NCI-H1417 treated with DMSO at 0.1 percent for 48 hours (cell line): ENCODE measurements at regions not wholly inside any gene's neighbourhood (a gene's known extent, or its start where the extent isn't known, plus 50 kb on each side); places are given as distances from the start of the nearest gene placed in this dataset.
"Not testable (repeated sequence)": the region's sequence is repeated elsewhere in the genome, so short reads cannot be mapped to it uniquely, and the experiment has no call there.

Experiments used
- DNase-seq: peaks from one replicate; lab custom pipeline; 2025; lab: John Stamatoyannopoulos, UW

DNA sequence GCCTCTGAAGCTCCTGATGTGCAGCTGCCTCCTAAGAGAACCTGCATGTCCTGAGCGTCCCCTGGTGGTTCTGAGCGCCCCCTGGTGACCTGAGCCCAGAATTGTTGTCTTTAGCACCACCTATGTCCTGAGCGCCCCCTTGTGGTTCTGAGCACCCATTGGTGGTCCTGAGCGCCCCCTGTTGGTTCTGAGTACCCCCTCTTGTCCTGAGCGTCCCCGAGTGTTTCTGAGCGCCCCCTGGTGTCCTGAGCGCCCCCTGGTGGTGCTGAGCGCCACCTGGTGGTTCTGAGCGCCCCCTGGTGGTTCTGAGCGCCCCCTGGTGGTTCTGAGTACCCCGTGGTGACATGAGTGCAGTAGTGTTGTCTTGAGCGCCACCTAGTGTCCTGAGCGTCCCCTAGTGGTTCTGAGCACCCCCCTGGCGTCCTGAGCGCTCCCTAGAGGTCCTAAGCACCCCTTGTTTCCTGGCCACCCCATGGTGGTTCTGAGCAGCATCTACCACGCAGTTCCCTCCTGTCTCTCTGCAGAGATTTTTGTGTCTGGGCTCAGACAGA, 782.5 kb downstream of the TMEM121 start:
- DNase-seq: no peak

DNA sequence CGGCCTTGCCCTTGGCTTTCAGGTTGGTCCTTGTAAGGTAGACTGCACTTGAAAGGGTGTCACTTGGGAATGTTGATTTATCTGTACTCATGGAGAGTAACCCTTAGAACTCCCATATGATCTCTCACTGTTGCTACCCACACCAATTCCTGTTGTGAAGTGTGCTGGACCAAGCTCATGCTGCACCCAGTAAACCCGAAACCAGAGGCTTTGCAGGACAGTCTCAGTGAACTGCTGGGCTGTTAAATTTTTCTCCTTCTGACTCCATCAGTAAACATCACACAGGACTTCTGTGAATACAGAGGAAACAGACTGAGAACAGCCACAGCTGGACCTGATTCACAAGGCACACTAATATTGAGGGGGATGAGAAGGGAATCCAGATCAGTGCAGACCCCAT, 783.0 kb downstream of the TMEM121 start:
- DNase-seq: no peak

DNA sequence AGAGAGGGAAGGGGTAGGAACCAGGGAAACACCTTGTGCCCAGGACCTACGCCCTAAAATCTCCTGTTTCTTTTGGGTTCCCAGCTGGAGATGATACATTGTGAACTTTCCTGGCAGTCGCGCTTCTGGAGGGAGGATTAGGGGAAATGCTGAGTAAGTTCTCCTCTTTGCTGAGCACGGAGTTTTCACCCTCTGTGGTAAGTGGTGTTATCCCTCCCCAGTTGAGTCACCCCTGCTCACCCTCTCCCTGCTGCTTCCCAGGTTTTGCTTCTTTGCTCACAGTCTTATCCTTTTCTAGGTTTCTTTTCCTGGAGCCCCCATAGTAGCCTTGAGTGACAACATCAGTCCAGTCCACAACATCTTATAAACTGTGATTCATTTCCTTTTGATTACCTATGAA, 789.1 kb downstream of the TMEM121 start:
- no peak for DNase-seq

DNA sequence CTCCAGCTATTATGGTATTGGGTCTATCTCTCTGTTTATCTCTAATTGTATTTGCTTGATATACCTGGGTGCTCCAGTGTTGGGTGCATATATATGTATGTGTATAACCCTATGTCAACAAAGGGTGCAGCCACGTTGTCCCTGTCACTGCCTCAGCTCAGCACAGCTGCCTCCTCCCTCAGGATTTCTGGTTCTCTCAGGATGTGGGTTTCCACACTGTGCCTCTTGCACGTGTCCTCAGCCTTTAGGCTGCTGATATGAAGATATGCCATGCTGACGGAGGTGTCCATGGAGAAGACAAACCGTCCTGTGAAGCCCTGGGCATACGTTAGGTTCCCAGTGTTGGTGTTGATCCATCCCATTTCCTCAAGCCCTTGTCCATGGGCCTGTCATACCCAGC, 791.2 kb downstream of the TMEM121 start:
- no peak for DNase-seq

DNA sequence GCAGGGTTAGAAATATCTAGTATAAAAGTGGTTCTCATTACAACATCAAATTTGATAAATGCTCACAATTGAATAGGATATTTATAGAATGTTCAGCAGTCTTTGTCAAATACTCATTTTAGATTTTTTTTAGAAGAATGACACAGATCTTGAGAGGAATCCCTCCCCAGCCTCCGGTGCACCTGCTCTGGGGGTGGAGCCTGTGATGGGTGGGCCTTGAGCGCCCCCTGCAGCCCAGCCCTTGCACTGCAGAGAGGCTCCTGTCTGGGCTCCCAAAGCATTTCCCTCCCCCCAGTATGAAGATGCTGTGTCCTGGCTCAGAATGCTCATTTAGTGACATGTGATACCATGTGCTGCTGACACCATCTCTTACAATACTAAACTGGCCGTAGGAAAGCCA, 792.3 kb downstream of the TMEM121 start:
- DNase-seq: no peak

DNA sequence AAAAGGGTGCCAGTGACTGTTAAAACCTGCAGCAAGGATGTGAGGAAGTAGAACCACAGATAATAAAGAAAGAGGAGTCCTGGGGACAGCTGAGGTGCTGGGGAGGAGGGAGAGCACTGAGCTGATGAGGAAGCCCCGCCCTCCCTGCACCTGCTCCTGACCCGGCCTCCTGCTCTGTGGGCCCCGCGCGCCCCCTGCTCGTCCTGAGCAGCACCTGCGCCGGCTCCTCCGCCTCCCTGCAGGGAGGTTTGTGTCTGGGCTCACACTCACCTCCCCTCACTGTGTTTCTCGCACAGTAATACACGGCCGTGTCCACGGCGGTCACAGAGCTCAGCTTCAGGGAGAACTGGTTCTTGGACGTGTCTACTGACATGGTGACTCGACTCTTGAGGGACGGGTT, 797.6 kb downstream of the TMEM121 start:
- not testable (repeated sequence) for DNase-seq

DNA sequence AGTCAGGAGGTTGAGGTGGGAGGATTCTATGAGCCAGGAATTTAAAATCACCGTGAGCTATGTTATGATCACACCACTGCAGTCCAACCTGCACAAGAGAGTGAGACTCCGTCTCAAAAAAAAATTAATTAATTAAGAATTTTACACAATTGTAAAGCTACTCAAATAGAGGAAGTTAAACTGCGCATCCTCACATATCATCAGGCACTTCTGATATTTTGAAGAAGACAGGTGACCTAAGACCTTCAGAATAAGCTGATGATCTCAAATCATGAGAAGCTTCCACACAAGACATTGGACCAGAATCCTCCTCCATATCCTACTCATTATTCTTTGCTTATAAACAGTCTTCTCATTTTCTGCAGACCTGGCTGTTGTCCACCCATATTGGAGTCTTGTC, 800.9 kb downstream of the TMEM121 start:
- DNase-seq: no peak

DNA sequence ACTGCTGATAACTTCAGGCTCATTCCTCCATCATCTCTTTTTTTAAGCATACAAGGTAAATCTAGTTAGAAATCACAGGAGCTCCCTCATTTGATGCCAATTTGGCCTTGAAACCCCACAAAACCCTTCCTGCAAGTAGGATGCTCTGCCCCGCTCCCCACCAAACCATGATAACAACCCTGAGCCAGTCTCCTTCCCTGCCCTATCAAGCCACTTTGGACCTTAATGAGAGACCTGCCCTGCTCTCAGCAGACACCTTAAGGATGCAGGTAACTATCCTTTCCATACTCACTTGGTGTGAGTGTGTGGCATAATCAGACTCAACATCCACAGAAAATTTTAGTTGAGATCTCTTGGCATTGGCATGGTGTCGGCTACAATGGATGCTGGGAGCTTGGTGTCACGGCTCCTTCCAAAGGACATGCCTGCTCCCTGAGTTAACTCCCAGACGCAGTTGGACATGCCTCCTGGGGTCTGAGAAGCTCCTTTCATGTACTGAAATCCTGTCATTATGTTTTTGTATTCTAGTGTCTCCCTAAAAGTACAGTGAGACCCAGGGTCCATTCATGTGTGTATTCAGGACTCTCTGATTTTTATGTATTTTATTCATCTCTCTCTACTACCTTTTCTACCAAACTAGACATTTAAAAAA, 801.4 kb downstream of the TMEM121 start:
- DNase-seq: not testable (repeated sequence)

DNA sequence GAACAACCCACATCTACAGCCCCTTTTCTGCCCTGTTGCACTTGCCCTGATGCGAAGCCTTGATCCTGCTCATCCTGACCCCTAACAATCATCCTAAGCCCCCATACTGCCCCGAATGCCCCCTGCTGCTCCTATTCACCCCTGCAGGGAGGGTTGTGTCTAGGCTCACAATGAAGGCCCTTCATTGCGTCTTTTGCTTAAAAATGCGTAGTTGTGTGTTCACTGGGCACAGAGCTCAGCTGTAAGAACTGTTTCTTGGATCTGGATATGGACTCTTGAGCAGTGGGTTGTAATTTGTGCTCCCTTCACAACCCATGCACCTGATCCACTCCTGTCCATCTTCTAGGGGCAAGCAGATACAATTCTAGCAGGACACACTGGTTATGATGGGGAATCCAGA, 802.9 kb downstream of the TMEM121 start:
- DNase-seq: not testable (repeated sequence)

DNA sequence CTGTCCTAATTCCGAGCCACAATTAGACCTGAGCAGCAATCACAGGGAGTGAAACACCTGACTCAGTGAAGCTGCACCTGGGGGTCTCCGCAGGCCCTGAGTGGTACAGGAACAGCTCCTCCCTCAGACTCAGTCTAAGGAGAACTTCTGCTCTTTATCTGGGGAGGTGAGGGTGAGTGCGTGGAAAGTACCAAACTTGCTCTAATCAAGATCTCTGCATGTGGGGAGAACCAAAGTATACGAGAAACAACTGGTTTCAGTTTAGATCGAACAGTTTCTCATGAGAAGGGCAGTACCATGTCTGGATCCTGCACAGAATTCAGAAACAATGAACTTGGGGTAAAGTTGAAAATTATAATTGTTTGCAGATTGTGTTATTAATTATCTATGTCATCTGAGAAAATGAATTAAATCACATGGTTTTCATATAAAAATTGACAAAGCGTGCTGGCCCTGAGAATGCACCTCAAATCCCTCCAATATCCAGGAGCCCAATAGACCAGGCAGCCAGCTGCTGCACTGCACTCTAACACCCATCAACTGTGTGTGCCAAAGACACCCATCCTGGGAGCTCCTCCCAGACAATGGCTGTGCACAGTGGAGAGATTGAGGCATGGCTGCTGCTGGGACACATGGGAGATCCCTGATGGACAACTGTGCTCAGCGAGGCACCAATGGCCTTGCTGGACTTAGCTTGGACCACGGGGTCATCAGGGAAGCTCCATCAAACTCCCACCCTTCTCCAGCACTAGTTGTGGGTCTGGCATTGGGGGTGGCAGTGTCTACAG, 803.8 kb downstream of the TMEM121 start:
- DNase-seq: not testable (repeated sequence)

DNA sequence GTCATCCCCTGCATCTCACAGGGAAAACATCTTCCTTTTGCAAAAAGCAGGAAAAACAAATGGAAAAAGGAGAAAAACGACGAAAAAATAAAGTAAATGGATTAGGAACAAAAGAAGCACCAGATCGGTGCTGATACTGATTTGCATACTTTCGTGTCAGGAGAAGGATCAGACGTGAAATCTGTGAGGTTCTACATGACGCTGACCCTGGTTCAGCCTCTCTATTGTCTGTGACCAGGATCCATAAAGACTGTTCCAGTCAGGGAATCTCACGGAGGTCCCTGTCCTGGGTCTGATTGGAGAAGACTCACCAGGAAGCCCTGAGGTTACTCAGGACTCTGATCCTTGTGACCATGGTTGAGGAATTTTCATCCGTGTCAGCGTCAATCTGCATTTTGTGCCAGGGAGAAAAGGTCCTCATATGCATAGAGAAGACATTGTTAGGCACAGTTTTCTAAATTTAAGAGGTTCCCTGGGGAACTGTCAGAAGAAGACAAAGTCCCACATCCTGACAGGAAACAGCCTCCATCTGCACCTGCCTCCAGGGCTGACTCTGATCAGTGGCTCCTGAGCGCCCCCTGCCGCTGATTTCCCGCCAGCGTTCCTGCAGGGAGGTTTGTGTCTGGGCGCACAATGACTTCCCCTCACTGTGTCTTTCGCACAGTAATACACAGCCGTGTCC, 808.2 kb downstream of the TMEM121 start:
- not testable (repeated sequence) for DNase-seq

DNA sequence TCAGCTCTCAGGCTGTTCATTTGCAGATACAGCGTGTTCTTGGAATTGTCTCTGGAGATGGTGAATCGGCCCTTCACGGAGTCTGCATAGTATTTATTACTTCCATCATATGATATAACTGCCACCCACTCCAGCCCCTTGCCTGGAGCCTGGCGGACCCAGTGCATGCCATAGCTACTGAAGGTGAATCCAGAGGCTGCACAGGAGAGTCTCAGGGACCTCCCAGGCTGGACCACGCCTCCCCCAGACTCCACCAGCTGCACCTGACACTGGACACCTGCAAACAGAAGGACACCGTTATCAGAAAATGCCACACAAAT, 808.7 kb downstream of the TMEM121 start:
- not testable (repeated sequence) for DNase-seq

DNA sequence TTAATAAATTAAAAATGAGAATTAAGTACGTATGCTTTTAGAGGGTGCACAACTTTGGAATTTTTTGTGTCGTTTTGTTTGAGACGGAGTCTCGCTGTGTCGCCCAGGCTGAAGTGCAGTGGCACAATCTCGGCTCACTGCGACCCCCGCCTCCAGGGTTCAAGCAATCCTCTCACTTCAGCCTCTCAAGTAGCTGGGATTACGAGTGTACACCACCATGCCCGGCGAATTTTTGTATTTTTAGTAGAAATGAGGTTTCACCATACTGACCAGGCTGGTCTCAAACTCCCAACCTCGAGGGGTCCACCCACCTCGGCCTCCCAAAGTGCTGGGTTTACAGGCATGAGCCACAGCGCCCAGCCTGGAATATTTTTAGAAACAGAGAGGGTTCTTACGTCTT, 812.4 kb downstream of the TMEM121 start:
- DNase-seq: not testable (repeated sequence)

DNA sequence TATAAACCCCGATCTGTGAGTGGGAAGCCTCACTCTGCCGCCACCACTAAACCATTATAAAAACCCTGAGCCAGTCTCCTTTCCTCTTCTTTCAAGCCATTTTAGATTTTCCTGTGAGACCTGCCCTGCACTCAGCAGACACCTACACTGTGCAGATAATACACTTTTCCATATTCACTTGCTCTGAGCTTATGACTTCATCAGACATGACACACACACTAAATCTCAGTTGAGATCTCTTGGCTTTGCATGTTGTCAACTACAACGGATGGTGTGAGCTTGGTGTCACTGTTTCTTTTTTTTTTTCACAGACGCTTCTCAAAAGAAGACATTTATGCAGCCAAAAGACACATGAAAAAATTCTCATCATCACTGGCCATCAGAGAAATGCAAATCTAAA, 814.3 kb downstream of the TMEM121 start:
- not testable (repeated sequence) for DNase-seq

DNA sequence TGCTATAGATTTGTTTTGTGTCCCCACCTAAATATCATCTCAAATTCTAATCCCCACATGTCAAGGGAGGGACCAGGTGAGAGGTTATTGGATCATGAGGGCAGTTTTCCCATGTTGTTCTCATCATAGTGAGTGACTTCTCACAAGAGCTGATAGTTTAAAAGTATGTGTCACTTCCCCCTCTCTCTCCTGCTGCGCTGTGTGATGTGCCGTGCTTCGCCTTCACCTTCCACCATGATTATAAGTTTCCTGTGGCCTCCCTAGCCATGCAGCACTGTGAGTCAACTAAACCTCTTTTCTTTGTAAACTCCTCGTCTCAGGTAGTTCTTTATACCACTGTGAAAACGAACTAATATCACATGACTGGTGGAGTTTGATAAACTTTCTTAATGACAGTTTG, 814.8 kb downstream of the TMEM121 start:
- not testable (repeated sequence) for DNase-seq

DNA sequence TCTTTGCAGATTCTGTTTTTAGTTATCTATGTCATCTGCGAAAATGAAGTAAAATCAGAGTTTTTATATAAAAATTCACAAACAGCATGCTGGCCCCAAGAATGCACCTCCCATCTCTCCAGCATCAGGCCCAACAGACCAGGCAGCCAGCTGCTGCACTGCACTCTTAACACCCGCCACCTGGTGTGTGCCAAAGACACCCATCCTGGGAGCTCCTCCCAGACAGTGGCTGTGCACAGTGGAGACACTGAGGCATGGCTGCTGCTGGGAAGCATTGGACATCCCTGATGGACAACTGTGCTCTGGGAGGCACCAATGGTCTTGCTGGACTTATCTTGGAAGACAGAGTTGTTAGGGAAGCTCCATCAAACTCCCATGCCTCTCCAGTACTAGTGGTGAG, 817.2 kb downstream of the TMEM121 start:
- DNase-seq: no peak

DNA sequence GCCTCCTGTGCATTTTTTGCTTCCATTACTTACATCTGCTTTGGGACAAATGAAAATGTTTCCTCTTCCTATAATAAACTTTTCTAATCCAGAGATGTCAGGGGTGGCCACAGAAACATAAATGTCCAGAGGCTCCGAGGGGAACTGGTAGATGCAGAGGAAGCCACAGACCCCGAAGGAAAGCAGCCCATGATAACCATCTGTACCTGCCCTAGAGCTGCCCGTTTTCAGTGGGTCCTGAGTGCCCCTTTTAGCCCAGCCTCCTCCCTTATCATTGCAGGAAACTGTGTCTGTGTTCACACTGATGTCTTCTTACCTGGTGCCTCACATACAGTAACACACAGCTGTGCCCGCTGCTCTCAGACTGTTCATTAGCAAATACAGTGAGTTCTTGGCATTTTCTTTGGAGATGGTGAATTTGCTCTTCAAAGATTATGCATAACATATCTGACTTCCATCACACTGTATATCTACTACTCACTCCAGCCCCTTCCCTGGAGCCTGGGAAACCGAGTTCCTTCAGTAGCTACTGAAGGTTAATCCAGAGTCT, 817.8 kb downstream of the TMEM121 start:
- not testable (repeated sequence) for DNase-seq

DNA sequence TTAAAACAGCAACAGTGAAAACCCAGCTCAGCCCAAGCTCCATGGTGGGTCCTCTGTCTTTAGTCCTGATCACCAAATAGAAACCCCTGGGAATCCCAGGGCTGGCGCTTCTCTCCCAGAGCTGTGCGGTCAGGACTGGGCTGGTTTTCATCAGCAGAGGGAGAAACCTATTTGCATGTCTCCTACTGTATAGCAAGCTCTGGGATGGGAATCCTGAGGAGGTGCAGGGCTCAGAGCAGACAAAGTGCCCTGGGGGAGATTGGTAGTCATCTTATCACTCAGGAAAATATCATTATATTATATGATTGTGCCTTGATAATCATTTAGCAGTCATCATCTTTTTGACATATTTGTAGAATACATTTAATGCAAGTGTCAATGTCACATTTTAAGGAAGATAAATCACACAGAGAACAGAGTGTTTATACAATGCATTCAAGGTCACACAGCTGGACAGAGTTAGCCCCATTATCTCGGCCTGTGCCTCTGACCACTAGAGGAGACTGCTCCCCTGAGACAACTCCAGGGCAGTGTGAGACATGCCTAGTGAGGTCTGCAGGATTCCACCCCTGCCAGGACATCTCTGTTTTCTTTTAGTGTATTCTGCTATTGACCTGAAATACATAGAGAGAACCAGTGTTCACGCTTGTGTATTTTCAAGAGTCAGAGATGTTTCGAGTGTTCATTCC, 818.6 kb downstream of the TMEM121 start:
- not testable (repeated sequence) for DNase-seq

DNA sequence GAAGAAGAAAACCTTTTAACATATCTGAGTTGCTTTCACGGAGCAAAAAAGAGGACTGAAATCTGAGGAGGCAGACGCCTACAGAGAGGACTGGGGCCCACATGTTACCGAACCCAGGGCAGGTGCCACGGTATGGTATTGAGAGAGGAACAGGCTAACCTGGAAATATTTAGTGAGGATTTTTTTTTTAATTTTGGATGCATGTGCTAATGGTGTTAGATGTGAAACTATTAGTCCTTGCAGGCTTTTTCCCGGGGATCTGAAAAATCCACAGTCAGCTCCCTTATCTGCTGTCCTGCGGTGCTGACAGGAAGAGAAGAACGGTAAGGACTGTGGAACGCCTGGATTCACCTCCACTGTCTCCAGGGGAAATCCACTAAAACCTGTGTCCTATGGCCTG, 819.7 kb downstream of the TMEM121 start:
- DNase-seq: no peak

DNA sequence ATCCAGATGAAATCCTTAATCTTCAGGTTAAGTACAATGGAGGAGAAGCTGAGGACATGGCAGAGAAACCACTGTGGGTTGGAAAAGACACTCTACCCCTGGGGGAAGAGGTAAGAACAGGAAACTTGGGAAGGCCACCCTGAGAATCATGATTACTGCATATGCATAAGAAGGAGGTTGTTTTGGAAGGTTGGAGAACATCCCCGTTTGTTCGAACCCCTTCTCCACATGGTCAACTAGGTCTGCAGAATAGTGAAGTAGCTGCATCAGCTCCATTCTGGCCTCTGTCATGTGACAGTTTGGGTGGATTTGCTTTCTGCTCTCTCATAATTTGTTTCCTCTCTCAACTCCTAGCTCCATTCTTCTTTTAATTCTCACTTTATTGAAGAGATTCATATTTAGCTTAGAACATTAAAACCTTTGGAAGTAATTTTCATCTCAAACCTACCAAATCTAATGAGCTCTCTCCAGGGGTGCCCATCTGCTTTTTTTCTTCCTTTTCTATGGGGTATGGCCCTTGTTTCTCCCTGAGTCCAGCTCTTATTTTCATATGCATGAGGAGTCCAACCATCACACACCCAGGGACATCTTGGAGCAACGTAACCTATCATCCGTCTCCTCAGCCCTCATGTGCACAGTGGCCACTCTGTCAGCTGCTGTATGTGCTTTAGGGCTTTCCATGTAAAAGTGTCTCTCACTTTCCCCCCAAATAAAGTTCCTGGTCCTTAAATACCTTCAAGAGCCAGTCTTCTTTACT, 820.3 kb downstream of the TMEM121 start:
- no peak for DNase-seq

DNA sequence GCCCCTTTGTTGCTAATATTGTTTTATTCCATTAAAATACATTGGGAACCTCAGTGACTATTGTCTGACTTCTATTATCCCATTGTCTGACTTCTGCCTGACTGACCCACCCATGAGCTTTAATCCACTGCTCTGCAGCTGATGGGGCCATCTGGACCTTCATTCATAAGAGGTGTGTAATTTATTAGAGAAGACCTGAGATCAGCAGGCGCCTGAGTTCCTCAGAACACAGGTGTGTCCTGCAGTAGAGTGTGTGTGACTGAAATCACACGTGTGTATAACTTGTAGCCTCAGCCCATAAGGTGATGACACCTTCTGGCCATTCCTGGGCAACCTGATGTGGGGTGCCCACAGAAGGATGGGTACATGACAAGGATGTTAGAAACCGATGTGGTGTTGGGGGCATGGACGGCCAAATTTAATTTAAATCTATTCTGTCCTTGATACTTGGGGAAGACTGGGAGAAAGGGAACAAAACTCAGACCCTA, 821.0 kb downstream of the TMEM121 start:
- no peak for DNase-seq
